ENCODE measurements at regions not wholly inside any gene's neighbourhood (a gene's known extent, or its start where the extent isn't known, plus 50 kb on each side); places are given as distances from the start of the nearest gene placed in this dataset.

GRCh38 chr16:64047878-64048277 is 1074.0 kb downstream of the CDH11 start:
- CTCF ChIA-PET, result no interaction called here
- H3K27me3 Mint-ChIP-seq (ENCODE audit: low read depth), result no peaks in the 10 kb centered on the region
- H3K4me1 Mint-ChIP-seq (ENCODE audit: low read depth), result no peaks in the 10 kb centered on the region
- no peak for DNase-seq
- H3K36me3 Mint-ChIP-seq (ENCODE audit: low read depth), result no peaks in the 10 kb centered on the region
- H3K9me3 Mint-ChIP-seq, result peaks cover 15% of the 10 kb centered on the region
- intact Hi-C loops (cut with micrococcal nuclease), result no loop called here
- no peak overlapping the region for H3K27ac Mint-ChIP-seq
- no peak overlapping the region for H3K4me3 Mint-ChIP-seq

GRCh38 chr16:64047207-64047606 is 1074.7 kb downstream of the CDH11 start:
- CTCF ChIA-PET, result no interaction called here
- intact Hi-C loops (cut with micrococcal nuclease), result no loop called here
- no peak overlapping the region for H3K4me3 Mint-ChIP-seq
- no peak overlapping the region for H3K27ac Mint-ChIP-seq
- no peaks in the 10 kb centered on the region for H3K4me1 Mint-ChIP-seq (ENCODE audit: low read depth)
- peaks cover 15% of the 10 kb centered on the region for H3K9me3 Mint-ChIP-seq
- no peaks in the 10 kb centered on the region for H3K36me3 Mint-ChIP-seq (ENCODE audit: low read depth)
- H3K27me3 Mint-ChIP-seq (ENCODE audit: low read depth), result no peaks in the 10 kb centered on the region
- DNase-seq, result no peak

- no peak for DNase-seq
- Mint-ChIP-seq H3K9me3 (peaks cover 12% of the 10 kb centered on the region), H3K4me1 (ENCODE audit: low read depth) (no peaks in the 10 kb centered on the region), H3K27ac (no peak overlapping the region), H3K27me3 (ENCODE audit: low read depth) (no peaks in the 10 kb centered on the region), H3K36me3 (ENCODE audit: low read depth) (no peaks in the 10 kb centered on the region), H3K4me3 (no peak overlapping the region)
- CTCF ChIA-PET, result no interaction called here
- intact Hi-C loops (cut with micrococcal nuclease), result no loop called here
These were observed 1086.5 kb downstream of the CDH11 start for GRCh38 chr16:64035337-64035736.

GRCh38 chr16:64019339-64019738 is 1102.5 kb downstream of the CDH11 start:
- Mint-ChIP-seq H3K27me3 (ENCODE audit: low read depth) (no peaks in the 10 kb centered on the region), H3K4me1 (ENCODE audit: low read depth) (no peaks in the 10 kb centered on the region), H3K9me3 (peaks cover 6% of the 10 kb centered on the region), H3K36me3 (ENCODE audit: low read depth) (no peaks in the 10 kb centered on the region), H3K4me3 (no peak overlapping the region), H3K27ac (no peak overlapping the region)
- no peak for DNase-seq
- CTCF ChIA-PET, result interaction anchor here (0.5 kb wide), 1 partner anchor 17 kb away, joined by 3 read pairs; no protein-coding TSS in a partner anchor
- intact Hi-C loops (cut with micrococcal nuclease), result no loop called here

GRCh38 chr16:64017796-64018195 is 1104.1 kb downstream of the CDH11 start:
- no peaks in the 10 kb centered on the region for H3K27me3 Mint-ChIP-seq (ENCODE audit: low read depth)
- no peak overlapping the region for H3K4me3 Mint-ChIP-seq
- no peaks in the 10 kb centered on the region for H3K36me3 Mint-ChIP-seq (ENCODE audit: low read depth)
- no peak for DNase-seq
- intact Hi-C loops (cut with micrococcal nuclease), result no loop called here
- H3K4me1 Mint-ChIP-seq (ENCODE audit: low read depth), result no peaks in the 10 kb centered on the region
- H3K9me3 Mint-ChIP-seq, result peaks cover 9% of the 10 kb centered on the region
- no peak overlapping the region for H3K27ac Mint-ChIP-seq
- CTCF ChIA-PET, result no interaction called here

GRCh38 chr16:64013856-64014255 is 1108.0 kb downstream of the CDH11 start:
- Mint-ChIP-seq H3K36me3 (ENCODE audit: low read depth) (no peaks in the 10 kb centered on the region), H3K27ac (no peak overlapping the region), H3K27me3 (ENCODE audit: low read depth) (no peaks in the 10 kb centered on the region), H3K4me3 (no peak overlapping the region), H3K9me3 (peaks cover 13% of the 10 kb centered on the region), H3K4me1 (ENCODE audit: low read depth) (no peaks in the 10 kb centered on the region)
- no peak for DNase-seq
- CTCF ChIA-PET, result no interaction called here
- intact Hi-C loops (cut with micrococcal nuclease), result no loop called here

GRCh38 chr16:64012166-64012565 is 1109.7 kb downstream of the CDH11 start:
- no peak overlapping the region for H3K4me3 Mint-ChIP-seq
- DNase-seq, result no peak
- intact Hi-C loops (cut with micrococcal nuclease), result no loop called here
- CTCF ChIA-PET, result no interaction called here
- H3K36me3 Mint-ChIP-seq (ENCODE audit: low read depth), result no peaks in the 10 kb centered on the region
- no peaks in the 10 kb centered on the region for H3K27me3 Mint-ChIP-seq (ENCODE audit: low read depth)
- H3K9me3 Mint-ChIP-seq, result peaks cover 15% of the 10 kb centered on the region
- no peak overlapping the region for H3K27ac Mint-ChIP-seq
- H3K4me1 Mint-ChIP-seq (ENCODE audit: low read depth), result no peaks in the 10 kb centered on the region

- Mint-ChIP-seq H3K36me3 (ENCODE audit: low read depth) (no peaks in the 10 kb centered on the region), H3K27me3 (ENCODE audit: low read depth) (no peaks in the 10 kb centered on the region), H3K4me1 (ENCODE audit: low read depth) (no peaks in the 10 kb centered on the region), H3K4me3 (no peak overlapping the region), H3K9me3 (peaks cover 15% of the 10 kb centered on the region), H3K27ac (no peak overlapping the region)
- DNase-seq, result no peak
- CTCF ChIA-PET, result no interaction called here
- intact Hi-C loops (cut with micrococcal nuclease), result no loop called here
These were observed 1110.2 kb downstream of the CDH11 start for GRCh38 chr16:64011650-64012049.

- Mint-ChIP-seq H3K36me3 (ENCODE audit: low read depth) (no peaks in the 10 kb centered on the region), H3K27ac (no peak overlapping the region), H3K4me1 (ENCODE audit: low read depth) (no peaks in the 10 kb centered on the region), H3K4me3 (no peak overlapping the region), H3K9me3 (peaks cover 17% of the 10 kb centered on the region), H3K27me3 (ENCODE audit: low read depth) (no peaks in the 10 kb centered on the region)
- DNase-seq, result no peak
- CTCF ChIA-PET, result interaction anchor here (0.6 kb wide), 1 partner anchor 19 kb away, joined by 5 read pairs; no protein-coding TSS in a partner anchor
- intact Hi-C loops (cut with micrococcal nuclease), result no loop called here
These were observed 1113.7 kb downstream of the CDH11 start for GRCh38 chr16:64008131-64008530.

- Mint-ChIP-seq H3K27me3 (ENCODE audit: low read depth) (no peaks in the 10 kb centered on the region), H3K9me3 (peaks cover 18% of the 10 kb centered on the region), H3K27ac (no peak overlapping the region), H3K4me3 (no peak overlapping the region), H3K36me3 (ENCODE audit: low read depth) (no peaks in the 10 kb centered on the region), H3K4me1 (ENCODE audit: low read depth) (no peaks in the 10 kb centered on the region)
- CTCF ChIA-PET, result no interaction called here
- DNase-seq, result no peak
- intact Hi-C loops (cut with micrococcal nuclease), result no loop called here
These were observed 1117.7 kb downstream of the CDH11 start for GRCh38 chr16:64004116-64004515.

- H3K4me3 Mint-ChIP-seq, result no peak overlapping the region
- H3K9me3 Mint-ChIP-seq, result peaks cover 13% of the 10 kb centered on the region
- no peaks in the 10 kb centered on the region for H3K36me3 Mint-ChIP-seq (ENCODE audit: low read depth)
- no peaks in the 10 kb centered on the region for H3K27me3 Mint-ChIP-seq (ENCODE audit: low read depth)
- intact Hi-C loops (cut with micrococcal nuclease), result no loop called here
- no peak for DNase-seq
- H3K27ac Mint-ChIP-seq, result no peak overlapping the region
- CTCF ChIA-PET, result no interaction called here
- no peaks in the 10 kb centered on the region for H3K4me1 Mint-ChIP-seq (ENCODE audit: low read depth)
These were observed 1126.8 kb downstream of the CDH11 start for GRCh38 chr16:63995025-63995424.

- Mint-ChIP-seq H3K4me1 (ENCODE audit: low read depth) (no peaks in the 10 kb centered on the region), H3K27me3 (ENCODE audit: low read depth) (no peaks in the 10 kb centered on the region), H3K4me3 (no peak overlapping the region), H3K36me3 (ENCODE audit: low read depth) (no peaks in the 10 kb centered on the region), H3K27ac (no peak overlapping the region), H3K9me3 (peaks cover 31% of the 10 kb centered on the region)
- DNase-seq, result no peak
- CTCF ChIA-PET, result no interaction called here
- intact Hi-C loops (cut with micrococcal nuclease), result no loop called here
These were observed 1138.5 kb downstream of the CDH11 start for GRCh38 chr16:63983401-63983800.

GRCh38 chr16:63982741-63983140 is 1139.1 kb downstream of the CDH11 start:
- H3K27ac Mint-ChIP-seq, result no peak overlapping the region

GRCh38 chr16:63982110-63982509 is 1139.8 kb downstream of the CDH11 start:
- no peaks in the 10 kb centered on the region for H3K36me3 Mint-ChIP-seq (ENCODE audit: low read depth)
- H3K27ac Mint-ChIP-seq, result no peak overlapping the region
- DNase-seq, result no peak
- CTCF ChIA-PET, result no interaction called here
- H3K9me3 Mint-ChIP-seq, result peaks cover 29% of the 10 kb centered on the region
- no peaks in the 10 kb centered on the region for H3K27me3 Mint-ChIP-seq (ENCODE audit: low read depth)
- H3K4me1 Mint-ChIP-seq (ENCODE audit: low read depth), result no peaks in the 10 kb centered on the region
- intact Hi-C loops (cut with micrococcal nuclease), result no loop called here
- no peak overlapping the region for H3K4me3 Mint-ChIP-seq

More at GRCh38 chr16:63982741-63983140, 1139.1 kb downstream of the CDH11 start:
- Mint-ChIP-seq H3K27me3 (ENCODE audit: low read depth) (no peaks in the 10 kb centered on the region), H3K4me1 (ENCODE audit: low read depth) (no peaks in the 10 kb centered on the region), H3K36me3 (ENCODE audit: low read depth) (no peaks in the 10 kb centered on the region), H3K4me3 (no peak overlapping the region), H3K9me3 (peaks cover 32% of the 10 kb centered on the region)
- intact Hi-C loops (cut with micrococcal nuclease), result no loop called here
- no peak for DNase-seq
- CTCF ChIA-PET, result no interaction called here
